ENCODE measurements at regions not wholly inside any gene's neighbourhood (a gene's known extent, or its start where the extent isn't known, plus 50 kb on each side); places are given as distances from the start of the nearest gene placed in this dataset.

- no peak for DNase-seq (ENCODE audit: extremely low read depth, insufficient read length)
- Histone ChIP-seq H3K36me3 (ENCODE audit: control insufficient read depth, insufficient read depth, low read length) (no peaks in the 10 kb centered on the region), H3K4me3 (replicated peaks; ENCODE audit: low read depth, low read length) (no peak overlapping the region), H3K27me3 (replicated peaks; ENCODE audit: control insufficient read depth, insufficient read depth, low read length) (no peaks in the 10 kb centered on the region)
- no peak for TF ChIP-seq CTCF (IDR thresholded peaks at IDR 0.05; ENCODE audit: insufficient read depth, low read length, poor library complexity, severe bottlenecking)
Measured at GRCh38 chr1:56390934-56391731, 188.2 kb downstream of the PLPP3 start.

- no peak for TF ChIP-seq CTCF (IDR thresholded peaks at IDR 0.05; ENCODE audit: insufficient read depth, low read length, poor library complexity, severe bottlenecking)
- Histone ChIP-seq H3K27me3 (replicated peaks; ENCODE audit: control insufficient read depth, insufficient read depth, low read length) (no peaks in the 10 kb centered on the region), H3K4me3 (replicated peaks; ENCODE audit: low read depth, low read length) (no peak overlapping the region), H3K36me3 (ENCODE audit: control insufficient read depth, insufficient read depth, low read length) (no peaks in the 10 kb centered on the region)
- DNase-seq (ENCODE audit: extremely low read depth, insufficient read length) = no peak
Measured at GRCh38 chr1:56390232-56390867, 189.0 kb downstream of the PLPP3 start.

GRCh38 chr1:56389813-56390212 lies 189.6 kb downstream of the PLPP3 start:
- DNase-seq (ENCODE audit: extremely low read depth, insufficient read length) = no peak
- no peak for TF ChIP-seq CTCF (IDR thresholded peaks at IDR 0.05; ENCODE audit: insufficient read depth, low read length, poor library complexity, severe bottlenecking)

GRCh38 chr1:56387071-56387740 lies 192.2 kb downstream of the PLPP3 start:
- no peak for TF ChIP-seq CTCF (IDR thresholded peaks at IDR 0.05; ENCODE audit: insufficient read depth, low read length, poor library complexity, severe bottlenecking)
- Histone ChIP-seq H3K36me3 (ENCODE audit: control insufficient read depth, insufficient read depth, low read length) (no peaks in the 10 kb centered on the region), H3K4me3 (replicated peaks; ENCODE audit: low read depth, low read length) (no peak overlapping the region), H3K27me3 (replicated peaks; ENCODE audit: control insufficient read depth, insufficient read depth, low read length) (no peaks in the 10 kb centered on the region)
- no peak for DNase-seq (ENCODE audit: extremely low read depth, insufficient read length)

More at GRCh38 chr1:56389813-56390212, 189.6 kb downstream of the PLPP3 start:
- Histone ChIP-seq H3K27me3 (replicated peaks; ENCODE audit: control insufficient read depth, insufficient read depth, low read length) (no peaks in the 10 kb centered on the region), H3K4me3 (replicated peaks; ENCODE audit: low read depth, low read length) (no peak overlapping the region), H3K36me3 (ENCODE audit: control insufficient read depth, insufficient read depth, low read length) (no peaks in the 10 kb centered on the region)

GRCh38 chr1:56385314-56385713 lies 194.0 kb downstream of the PLPP3 start:
- no peaks in the 10 kb centered on the region for H3K27me3 ChIP-seq (replicated peaks; ENCODE audit: control insufficient read depth, insufficient read depth, low read length)
- H3K4me3 ChIP-seq (replicated peaks; ENCODE audit: low read depth, low read length) = no peak overlapping the region
- TF ChIP-seq CTCF (IDR thresholded peaks at IDR 0.05; ENCODE audit: insufficient read depth, low read length, poor library complexity, severe bottlenecking) = no peak
- DNase-seq (ENCODE audit: extremely low read depth, insufficient read length) = no peak
- H3K36me3 ChIP-seq (ENCODE audit: control insufficient read depth, insufficient read depth, low read length) = no peaks in the 10 kb centered on the region

Data from GM06990 (cell line).